Superior temporal gyrus (tissue), 1 donor: ENCODE measurements at regions not wholly inside any gene's neighbourhood (a gene's known extent, or its start where the extent isn't known, plus 50 kb on each side); places are given as distances from the start of the nearest gene placed in this dataset.

Experiments used
- DNase-seq: peaks from one replicate; pipeline ENCODE4 v3.0.0-alpha.2; 2016; ENCODE audit errors: extremely low spot score

GRCh38 chr2:20523073-20523798 is 76.4 kb downstream of the RHOB start:
- no peak for DNase-seq

DNA sequence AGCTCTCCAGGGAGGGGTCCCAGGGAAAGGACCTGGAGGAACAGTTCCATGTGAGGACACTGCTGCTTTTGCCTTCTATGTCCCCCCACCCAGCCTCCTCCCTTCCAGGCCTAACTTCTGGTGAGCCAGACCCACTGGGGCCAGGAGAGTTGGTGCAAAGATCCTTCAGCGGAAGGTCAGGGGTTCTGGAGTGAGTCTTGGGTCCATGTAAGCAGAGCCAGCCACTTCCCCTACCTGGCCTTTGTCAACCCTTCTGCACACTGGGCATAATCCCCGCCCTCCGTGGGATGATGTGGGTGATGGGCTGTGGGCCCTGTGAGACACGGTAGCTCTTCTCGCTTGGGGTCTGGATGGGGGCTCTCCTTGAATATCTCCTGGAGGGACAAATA is 76.9 kb downstream of the RHOB start:
- no peak for DNase-seq

- DNase-seq = peak; percentile 53
Measured at GRCh38 chr2:20524412-20525040, 77.7 kb downstream of the RHOB start.

GRCh38 chr2:20525041-20526035 is 78.5 kb downstream of the RHOB start:
- no peak for DNase-seq

DNA sequence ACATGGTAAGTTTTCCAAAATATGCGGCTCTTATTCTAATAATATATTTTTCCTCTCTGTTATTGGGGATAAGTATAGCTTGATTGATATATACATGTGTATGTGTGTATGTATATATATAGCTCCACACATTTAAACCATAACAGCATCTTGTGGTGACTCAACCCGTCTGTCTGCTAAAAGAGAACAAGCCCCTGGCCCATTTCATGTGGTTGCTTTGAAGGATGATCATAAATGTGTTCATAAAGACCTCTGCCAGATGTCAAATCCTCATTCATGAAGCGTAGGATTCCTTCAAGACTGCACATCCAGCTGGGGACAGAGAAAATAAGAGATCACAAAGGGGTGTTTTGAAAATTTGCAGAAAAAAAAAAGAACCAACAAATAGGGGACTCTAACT is 79.3 kb downstream of the RHOB start:
- no peak for DNase-seq

DNA sequence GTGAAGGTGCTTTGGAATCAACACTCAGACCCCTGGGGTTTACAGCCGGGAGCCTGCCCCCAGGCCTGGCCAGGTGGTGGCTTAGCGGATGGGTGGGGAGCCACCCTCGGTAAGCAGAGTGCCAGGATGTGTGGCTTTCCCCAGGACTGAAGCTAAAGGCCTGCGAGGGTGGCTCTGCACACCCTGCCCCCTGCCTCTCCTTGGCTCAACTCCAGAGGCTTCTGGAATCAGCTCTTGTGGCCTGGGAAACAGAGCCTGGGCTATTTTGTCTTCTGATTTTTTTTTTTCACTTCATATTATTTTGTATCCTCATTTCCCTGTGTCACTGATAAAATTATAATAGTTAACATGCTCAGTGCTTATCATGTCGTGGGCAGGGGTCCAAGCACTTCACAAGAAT is 79.8 kb downstream of the RHOB start:
- DNase-seq = no peak

GRCh38 chr2:20528713-20529112 is 81.8 kb downstream of the RHOB start:
- no peak for DNase-seq

DNA sequence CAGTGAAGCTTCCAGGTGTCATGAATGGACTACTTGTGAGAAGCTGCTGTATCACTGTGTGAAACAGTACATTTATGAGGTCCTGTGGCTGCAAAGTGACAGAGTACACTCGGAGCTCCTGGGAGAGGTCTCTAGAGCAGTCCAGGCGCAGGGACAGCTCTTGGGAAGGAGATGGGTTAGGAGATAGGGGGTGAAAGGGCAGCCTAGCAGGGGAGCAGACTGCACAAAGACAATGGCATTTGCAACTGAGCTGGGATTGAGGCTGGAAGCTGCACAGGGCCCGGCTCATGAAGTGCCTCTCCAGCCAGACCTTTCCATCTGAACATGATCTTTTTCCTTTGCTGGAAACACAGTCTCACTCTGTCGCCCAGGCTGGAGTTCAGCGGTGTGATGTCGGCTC is 83.6 kb downstream of the RHOB start:
- DNase-seq = no peak

DNA sequence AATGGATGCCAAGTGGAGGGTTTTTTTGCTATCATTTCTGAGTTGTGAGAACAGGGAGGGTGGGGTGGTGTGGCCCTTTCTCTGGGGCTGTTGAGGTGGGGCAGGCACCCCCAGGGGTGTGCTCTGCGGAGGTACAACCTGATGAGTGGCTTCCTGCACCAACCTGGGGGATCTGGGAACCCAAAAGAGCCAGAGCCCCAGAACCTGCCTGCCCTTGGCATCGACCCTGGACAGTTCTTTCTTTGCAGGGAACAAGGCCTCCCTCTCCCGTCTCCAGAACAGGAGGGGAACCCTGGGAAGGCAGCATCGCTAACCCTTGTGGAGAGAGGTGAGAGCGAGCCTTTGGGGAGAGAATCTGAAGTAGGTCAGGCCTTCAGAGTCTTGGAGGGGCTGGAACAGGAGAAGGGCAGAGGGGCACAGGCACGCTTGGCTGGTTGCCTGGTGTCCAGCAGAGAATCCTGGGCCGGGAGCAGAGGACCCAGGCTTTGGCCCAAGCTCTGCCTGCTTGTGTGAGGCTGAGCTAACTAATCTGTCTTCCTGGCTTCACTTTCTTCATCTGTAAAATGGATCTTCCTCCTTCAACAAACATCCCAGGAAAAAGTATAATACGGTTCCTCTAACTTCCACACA is 84.9 kb downstream of the RHOB start:
- no peak for DNase-seq

DNA sequence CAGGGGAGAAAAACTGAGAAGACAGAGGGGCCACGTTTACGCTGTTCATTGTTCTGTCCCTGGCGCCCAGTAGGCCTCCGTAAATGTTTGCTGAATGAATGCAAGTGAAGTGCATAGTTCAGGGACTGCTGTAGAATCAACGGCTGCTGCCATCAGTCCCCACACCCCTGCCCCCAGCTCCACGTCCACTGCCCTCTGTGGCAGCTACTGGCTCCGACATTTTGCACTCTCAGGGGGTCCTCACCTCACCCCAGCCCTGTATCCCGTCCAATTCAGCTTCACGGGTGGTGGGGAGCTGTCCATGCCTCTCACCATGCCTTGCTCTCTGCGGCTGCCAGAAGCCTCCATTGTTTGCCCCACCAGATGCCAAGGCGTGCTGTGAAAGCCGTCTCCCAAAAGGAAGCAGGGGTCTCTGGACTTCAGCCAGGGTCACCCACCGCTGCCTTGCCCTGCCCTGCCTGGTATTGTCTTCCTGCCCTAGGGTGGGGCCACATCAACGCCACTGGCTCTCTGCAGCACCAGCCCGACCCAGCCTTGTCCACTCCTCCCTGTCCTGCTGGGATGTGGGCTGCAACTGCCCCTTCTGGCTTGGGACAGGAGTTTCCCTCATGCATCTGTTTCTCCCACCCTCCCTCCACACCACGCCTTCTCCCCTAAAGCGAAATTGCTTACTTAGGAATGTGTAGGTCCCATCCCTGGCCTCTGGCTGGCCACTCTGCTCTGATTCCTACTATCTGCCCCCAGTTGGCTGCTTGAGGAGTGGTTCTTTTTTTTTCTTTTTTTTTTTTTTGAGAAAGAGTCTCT is 86.0 kb downstream of the RHOB start:
- no peak for DNase-seq

- no peak for DNase-seq
Measured at GRCh38 chr2:20533993-20534622, 87.2 kb downstream of the RHOB start.

DNA sequence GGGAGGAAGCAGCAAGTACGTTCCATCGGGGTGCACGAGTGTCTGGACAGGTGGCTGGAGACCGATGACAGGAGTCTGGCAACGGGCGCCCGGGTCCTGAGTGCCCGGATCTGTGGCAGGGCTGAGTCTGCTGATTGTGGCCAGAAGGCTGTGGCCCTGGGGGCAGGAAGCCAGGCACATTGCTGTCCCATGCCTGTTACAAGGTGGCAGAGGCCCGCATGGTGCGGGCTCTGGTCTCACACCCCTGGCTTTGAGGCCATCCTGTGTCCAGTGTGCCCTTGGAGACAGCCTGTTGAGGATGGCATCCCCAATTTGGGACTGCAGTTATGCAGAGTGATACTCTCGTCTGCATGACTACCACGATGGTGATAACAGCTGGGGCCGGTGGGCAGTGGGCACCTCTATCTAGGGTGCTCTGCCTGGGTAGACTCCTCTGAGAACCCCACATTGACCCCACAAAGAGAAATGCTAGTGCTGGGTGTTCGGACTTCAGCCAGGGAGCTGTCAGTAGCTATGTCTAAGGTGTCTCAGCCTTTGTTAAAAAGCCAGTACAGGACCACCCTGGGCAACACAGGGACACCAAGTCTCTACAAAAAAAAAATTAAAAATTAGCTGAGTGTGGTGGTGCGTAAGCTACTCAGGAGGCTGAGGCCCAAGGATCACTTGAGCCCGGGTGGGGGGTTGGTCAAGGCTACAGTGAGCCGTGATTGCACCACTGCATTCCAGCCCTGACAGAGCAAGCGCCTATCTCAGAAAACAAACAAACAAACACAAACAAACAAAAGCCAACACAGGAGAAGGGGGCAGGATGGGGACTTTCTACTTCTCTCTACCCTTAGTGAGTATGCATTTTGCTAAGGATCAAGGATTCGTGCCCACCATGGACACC is 88.3 kb downstream of the RHOB start:
- no peak for DNase-seq

GRCh38 chr2:20536619-20537422 is 89.9 kb downstream of the RHOB start:
- peak; percentile 47 for DNase-seq

DNA sequence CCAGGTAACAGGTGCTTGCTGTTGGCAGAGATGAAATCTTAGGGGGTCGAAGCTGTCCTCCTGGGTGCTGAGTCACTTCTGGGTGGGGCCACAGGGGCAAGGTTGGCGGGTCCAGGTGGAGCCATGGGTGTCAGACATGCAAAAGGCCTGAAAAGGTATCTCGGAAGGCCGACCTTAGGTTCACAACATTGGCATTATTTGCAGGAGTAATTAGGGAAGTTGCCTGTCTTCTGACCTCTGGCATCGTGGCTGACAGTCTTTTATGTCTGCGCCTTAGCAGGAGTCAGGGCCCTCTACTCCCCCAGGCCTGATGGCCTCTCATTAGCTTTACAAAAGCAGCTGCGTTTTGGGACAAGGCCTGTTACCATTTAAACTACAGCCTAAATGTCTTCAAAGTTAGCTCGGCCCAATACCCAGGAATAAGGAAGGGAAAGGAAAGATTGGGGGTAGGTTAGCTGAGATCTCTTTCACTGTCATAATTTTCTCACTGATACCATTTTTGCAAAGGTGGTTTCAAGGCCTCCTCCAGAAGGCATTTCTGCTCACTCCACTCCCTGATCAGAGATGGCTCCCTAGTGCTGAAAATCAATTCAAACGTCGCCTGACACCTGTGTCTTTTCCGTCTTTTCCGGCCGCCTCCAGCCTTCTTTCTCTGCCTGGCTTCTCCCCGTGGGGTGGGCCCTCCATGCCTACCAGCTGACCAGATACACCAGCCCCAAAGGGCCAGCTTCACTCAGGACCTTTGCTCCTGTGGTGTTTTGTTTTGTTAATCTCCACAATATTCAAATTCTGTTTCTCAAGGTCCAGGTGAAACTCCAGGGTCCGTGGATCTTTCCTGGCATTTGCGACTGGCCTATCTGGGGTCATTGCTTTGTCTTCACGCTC is 90.8 kb downstream of the RHOB start:
- no peak for DNase-seq

DNA sequence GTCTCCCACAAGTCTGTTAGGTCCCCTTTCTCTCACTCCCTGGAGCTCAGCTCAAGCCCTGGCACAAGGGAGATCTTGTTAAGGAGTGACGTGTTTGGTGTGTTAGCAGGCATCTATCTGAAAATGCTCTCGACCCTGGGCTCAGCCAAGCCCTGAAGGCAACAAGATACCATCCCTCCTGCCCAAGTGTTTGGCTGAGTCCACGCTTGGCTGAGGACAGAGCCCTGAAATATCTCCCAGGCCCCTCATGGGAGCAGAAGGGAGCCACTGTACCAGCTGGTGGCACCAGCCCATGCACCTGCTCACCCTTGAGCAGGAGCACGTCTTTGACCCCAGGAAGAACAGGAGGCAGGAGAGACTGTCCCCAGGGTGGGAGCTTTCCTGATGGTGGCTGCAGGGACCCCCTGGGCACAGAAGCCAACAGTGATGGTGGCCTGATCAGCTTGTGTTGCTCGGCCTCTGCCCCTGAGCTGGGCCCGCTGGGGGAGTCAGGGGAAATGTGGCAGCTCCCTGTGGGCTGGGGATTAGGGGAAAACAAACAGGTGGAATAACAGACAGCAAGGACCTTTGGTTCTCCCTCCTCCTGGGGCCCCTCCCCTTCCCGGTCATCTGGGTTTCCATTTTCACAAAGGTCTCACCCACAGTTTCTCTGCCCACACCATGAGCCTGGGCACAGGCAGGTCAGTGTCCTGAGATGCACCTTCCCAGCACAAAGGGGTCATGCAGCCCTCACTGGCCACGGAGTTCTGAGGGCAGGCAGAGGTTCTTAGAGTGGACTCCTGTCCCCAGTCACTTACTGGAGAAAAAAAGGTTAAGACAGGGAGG is 91.6 kb downstream of the RHOB start:
- no peak for DNase-seq

- no peak for DNase-seq
Measured at GRCh38 chr2:20539133-20539719, 92.4 kb downstream of the RHOB start.
